ENCODE measurements at regions not wholly inside any gene's neighbourhood (a gene's known extent, or its start where the extent isn't known, plus 50 kb on each side); places are given as distances from the start of the nearest gene placed in this dataset.

DNA sequence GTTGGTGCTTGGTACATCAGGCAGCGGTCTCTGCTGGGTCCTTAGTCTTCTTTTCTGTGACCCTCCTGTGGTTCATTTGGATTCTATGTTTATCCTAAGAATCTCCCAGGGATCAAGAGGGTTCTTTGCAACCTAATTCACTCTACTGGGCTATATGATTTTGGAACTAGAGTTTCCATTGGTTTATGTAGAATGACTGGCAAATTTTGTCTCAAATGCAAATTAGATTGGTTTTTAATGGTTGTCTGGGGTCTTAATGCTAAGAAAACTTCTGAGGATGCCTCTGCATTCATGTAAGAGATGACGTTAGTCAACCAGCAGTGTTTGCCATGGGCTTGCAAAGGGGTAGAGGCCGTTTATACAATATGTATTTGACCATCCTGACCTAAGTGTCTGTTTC, 129.8 kb upstream of the ZFP64 start:
- TF ChIP-seq, protein P1, sequence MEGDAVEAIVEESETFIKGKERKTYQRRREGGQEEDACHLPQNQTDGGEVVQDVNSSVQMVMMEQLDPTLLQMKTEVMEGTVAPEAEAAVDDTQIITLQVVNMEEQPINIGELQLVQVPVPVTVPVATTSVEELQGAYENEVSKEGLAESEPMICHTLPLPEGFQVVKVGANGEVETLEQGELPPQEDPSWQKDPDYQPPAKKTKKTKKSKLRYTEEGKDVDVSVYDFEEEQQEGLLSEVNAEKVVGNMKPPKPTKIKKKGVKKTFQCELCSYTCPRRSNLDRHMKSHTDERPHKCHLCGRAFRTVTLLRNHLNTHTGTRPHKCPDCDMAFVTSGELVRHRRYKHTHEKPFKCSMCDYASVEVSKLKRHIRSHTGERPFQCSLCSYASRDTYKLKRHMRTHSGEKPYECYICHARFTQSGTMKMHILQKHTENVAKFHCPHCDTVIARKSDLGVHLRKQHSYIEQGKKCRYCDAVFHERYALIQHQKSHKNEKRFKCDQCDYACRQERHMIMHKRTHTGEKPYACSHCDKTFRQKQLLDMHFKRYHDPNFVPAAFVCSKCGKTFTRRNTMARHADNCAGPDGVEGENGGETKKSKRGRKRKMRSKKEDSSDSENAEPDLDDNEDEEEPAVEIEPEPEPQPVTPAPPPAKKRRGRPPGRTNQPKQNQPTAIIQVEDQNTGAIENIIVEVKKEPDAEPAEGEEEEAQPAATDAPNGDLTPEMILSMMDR (conservative IDR thresholded peaks at IDR 0.05 in 1 of 2, IDR thresholded peaks at IDR 0.05 in 1 of 2; ENCODE audit: low read depth in 1 of 2, low read length in 2 of 2), result no peak
- TF ChIP-seq EZH2 (IDR thresholded peaks at IDR 0.05; ENCODE audit: low read length, missing control alignments), result no peak
